Activated CD4-positive, alpha-beta T cell treated with anti-CD3 and anti-CD28 coated beads, Interleukin-2, amount 10 ng/mL, durations not matched to agents 7 days and 5 days (primary cell): ENCODE measurements at regions not wholly inside any gene's neighbourhood (a gene's known extent, or its start where the extent isn't known, plus 50 kb on each side); places are given as distances from the start of the nearest gene placed in this dataset.
"Not testable (repeated sequence)": the region's sequence is repeated elsewhere in the genome, so short reads cannot be mapped to it uniquely, and the experiment has no call there.

Experiments used
- CTCF ChIA-PET: fragments of 350-600 bp; sonication (Branson Sonifier 250); formaldehyde crosslinking; loops from one replicate; lab custom pipeline; 2021; ENCODE audit warnings: antibody characterized with exemption; lab: Charles Lee
- POLR2A ChIA-PET: fragments of 350-600 bp; sonication (Branson Sonifier 250); formaldehyde crosslinking; loops from one replicate; lab custom pipeline; 2021; ENCODE audit warnings: antibody characterized with exemption; lab: Charles Lee
- DNase-seq: peaks from one replicate; pipeline ENCODE4 v3.0.0-alpha.2; 2020
- H3K27ac Mint-ChIP-seq: one replicate; pipeline ENCODE4 v1.8.0; 2021; ENCODE audit warnings: mild to moderate bottlenecking, moderate library complexity, mixed read lengths
- H3K27me3 Mint-ChIP-seq: one replicate; pipeline ENCODE4 v1.8.0; 2021; ENCODE audit warnings: mixed read lengths
- H3K36me3 Mint-ChIP-seq: one replicate; pipeline ENCODE4 v1.8.0; 2021; ENCODE audit warnings: low read depth, mixed read lengths
- H3K4me1 Mint-ChIP-seq: one replicate; pipeline ENCODE4 v1.8.0; 2021; ENCODE audit warnings: mixed read lengths
- H3K4me3 Mint-ChIP-seq: one replicate; pipeline ENCODE4 v1.8.0; 2021; ENCODE audit warnings: mild to moderate bottlenecking, moderate library complexity, mixed read lengths
- H3K9me3 Mint-ChIP-seq: one replicate; pipeline ENCODE4 v1.8.0; 2021; ENCODE audit warnings: mixed read lengths

DNA sequence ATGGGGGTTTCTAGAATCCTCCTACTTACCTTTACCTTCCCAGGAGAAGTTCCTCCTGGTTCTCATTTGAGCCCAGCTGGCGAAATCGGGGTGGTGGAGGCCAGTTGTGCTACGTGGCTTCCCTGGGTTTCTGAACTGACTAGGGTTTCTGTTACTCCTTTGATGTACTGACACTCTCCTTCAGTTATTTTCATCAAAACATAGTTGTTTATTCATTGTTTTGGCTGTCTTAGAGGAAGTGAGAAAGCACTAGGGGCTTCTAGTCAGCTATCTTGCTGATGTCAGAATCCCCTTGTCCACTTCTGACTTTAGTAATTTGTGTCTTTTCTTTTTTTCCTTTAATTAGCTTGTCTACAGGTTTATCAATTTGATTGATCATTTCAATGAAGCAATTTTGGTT, 332.2 kb upstream of the TANK start:
- Mint-ChIP-seq H3K9me3 (peaks cover 29% of the 10 kb centered on the region), H3K4me3 (no peak overlapping the region), H3K36me3 (no peaks in the 10 kb centered on the region), H3K27ac (no peak overlapping the region), H3K27me3 (peaks cover 4% of the 10 kb centered on the region), H3K4me1 (no peaks in the 10 kb centered on the region)
- no peak for DNase-seq
- POLR2A ChIA-PET, result no interaction called here
- CTCF ChIA-PET, result interaction anchor here (1.0 kb wide), 1 partner anchor 556 kb away, joined by 3 read pairs; no protein-coding TSS in a partner anchor

DNA sequence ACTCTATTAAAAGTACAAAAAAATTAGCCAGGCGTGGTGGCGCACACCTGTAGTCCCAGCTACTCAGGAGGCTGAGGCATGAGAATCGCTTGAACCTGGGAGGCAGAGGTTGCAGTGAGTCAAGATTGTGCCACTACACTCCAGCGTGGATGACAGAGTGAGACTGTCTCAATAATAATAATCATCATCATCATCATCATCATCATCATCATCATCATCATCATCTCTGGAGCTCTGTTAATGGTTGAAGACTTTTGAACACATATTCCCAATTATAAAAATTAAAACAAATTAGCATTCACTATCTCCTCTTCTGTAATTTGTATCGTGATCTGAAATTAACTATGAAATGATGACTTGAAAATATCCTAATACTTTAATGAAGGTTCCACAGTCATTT, 327.8 kb upstream of the TANK start:
- H3K27ac Mint-ChIP-seq, H3K4me1 Mint-ChIP-seq, DNase-seq, H3K36me3 Mint-ChIP-seq, CTCF ChIA-PET, POLR2A ChIA-PET, H3K27me3 Mint-ChIP-seq, H3K4me3 Mint-ChIP-seq: not testable (repeated sequence)
- peaks cover 11% of the 10 kb centered on the region for H3K9me3 Mint-ChIP-seq

DNA sequence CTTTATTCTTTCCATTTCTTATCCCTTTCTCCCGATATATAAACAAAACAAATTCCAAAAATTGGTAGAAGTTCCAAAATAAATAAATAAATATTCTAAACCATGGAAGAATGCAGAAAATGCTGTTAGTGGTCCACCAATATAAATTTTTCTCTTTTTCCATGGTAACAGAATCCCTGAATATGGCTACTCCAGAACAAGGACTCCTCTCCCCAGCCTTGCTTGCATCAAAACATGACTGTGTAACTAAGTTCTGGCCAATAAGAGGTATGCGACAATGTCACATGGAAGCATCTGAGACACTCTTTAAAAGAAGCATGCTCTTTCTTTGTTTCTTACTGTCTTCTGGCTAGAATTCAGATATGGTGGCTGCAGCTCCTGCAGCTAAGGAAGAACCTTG, 325.1 kb upstream of the TANK start:
- Mint-ChIP-seq H3K4me1 (no peaks in the 10 kb centered on the region), H3K27me3 (no peaks in the 10 kb centered on the region)
- POLR2A ChIA-PET, result no interaction called here

DNA sequence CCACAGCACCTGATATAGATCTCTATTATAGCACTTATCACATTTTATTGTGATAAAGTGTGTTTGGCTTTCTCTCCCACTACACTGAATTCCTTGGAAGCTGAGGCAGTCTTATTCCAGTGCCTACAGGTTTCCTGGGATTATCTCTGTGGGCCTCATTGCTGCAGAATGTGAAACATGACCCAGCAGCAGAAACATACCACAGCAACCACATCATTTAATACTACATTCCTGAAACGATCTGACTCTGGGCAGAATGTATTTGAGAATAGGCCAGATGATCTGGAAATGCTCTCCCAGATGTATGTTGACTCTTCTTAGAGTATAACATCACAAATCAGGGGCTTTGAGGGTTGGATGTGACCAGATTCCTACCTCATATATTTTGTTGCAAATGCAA, 323.5 kb upstream of the TANK start:
- ChIA-PET CTCF (no interaction called here), POLR2A (no interaction called here)

More for the DNA sequence above, 325.1 kb upstream of the TANK start:
- CTCF ChIA-PET, result no interaction called here
- H3K27ac Mint-ChIP-seq, result no peak overlapping the region
- no peaks in the 10 kb centered on the region for H3K9me3 Mint-ChIP-seq
- H3K36me3 Mint-ChIP-seq, result no peaks in the 10 kb centered on the region
- no peak overlapping the region for H3K4me3 Mint-ChIP-seq
- no peak for DNase-seq

DNA sequence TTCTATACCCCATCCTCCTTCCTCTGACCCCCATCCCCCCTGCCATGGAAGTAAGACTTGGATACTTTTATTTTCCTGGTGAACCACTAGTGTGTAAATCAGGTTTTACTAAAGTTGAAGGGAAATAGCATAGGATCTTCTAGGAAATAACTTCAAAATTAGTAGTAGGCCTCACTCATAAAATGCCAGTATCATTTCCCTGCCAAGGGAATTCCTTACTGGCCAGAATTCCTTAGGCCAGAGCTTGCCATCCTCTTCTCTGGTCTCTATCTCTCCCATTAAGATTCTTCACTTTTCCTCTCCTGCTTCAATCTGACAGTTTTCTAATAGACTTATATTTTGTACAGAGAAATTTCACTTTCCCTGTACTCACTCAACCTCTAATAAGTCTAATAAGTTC, 322.8 kb upstream of the TANK start:
- CTCF ChIA-PET, result no interaction called here
- Mint-ChIP-seq H3K4me3 (no peak overlapping the region), H3K27ac (no peak overlapping the region), H3K36me3 (no peaks in the 10 kb centered on the region), H3K4me1 (no peaks in the 10 kb centered on the region), H3K27me3 (no peaks in the 10 kb centered on the region), H3K9me3 (no peaks in the 10 kb centered on the region)
- no peak for DNase-seq
- POLR2A ChIA-PET, result no interaction called here

More for the DNA sequence above, 323.5 kb upstream of the TANK start:
- no peak overlapping the region for H3K4me3 Mint-ChIP-seq
- no peak for DNase-seq
- no peaks in the 10 kb centered on the region for H3K4me1 Mint-ChIP-seq
- no peaks in the 10 kb centered on the region for H3K9me3 Mint-ChIP-seq
- no peaks in the 10 kb centered on the region for H3K36me3 Mint-ChIP-seq
- no peaks in the 10 kb centered on the region for H3K27me3 Mint-ChIP-seq
- H3K27ac Mint-ChIP-seq, result no peak overlapping the region

DNA sequence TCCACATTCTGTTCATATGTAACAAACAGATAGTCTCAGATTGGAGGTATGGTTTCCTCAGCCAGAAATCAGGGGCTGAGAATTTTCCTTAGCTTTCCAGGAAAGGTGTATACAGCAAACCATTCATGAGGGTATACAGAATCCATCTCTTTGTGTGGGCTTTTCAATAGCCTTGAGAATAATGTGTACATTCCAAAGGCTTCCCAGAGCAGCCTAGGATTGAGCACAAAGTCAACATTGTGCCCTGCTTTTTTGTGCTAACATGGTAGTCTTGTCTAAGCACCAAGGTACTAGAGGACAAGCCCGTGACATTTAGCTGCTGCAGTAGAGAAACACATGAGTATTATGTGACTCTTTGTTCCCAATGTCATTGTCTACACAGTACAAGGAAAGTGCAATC, 322.1 kb upstream of the TANK start:
- ChIA-PET CTCF (interaction anchor here (0.9 kb wide), 1 partner anchor 169 kb away, joined by 3 read pairs; no protein-coding TSS in a partner anchor), POLR2A (no interaction called here)
- Mint-ChIP-seq H3K4me3 (no peak overlapping the region), H3K4me1 (no peaks in the 10 kb centered on the region), H3K27me3 (no peaks in the 10 kb centered on the region), H3K36me3 (no peaks in the 10 kb centered on the region), H3K27ac (no peak overlapping the region), H3K9me3 (peaks cover under 1% of the 10 kb centered on the region)
- no peak for DNase-seq

DNA sequence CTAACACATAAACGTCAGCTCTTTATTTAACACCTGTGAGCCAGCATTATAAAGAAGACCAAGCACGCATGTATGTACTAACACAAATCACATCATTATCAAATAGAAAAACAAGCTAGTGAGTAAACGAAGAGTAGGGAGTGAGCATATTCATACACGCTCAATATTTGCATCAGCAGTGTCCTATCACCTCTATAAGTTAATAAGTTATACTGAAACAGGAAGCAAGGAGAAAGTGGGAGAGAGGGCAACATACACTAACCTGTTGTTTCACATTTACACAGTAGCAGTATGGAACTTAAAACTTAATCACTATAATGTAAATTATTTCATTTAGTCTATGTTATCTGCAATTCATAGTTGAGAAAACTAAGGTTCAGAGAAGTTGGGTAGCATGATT, 321.5 kb upstream of the TANK start:
- Mint-ChIP-seq H3K4me1 (no peaks in the 10 kb centered on the region), H3K9me3 (peaks cover 6% of the 10 kb centered on the region), H3K27ac (no peak overlapping the region), H3K27me3 (no peaks in the 10 kb centered on the region), H3K36me3 (no peaks in the 10 kb centered on the region), H3K4me3 (no peak overlapping the region)
- ChIA-PET CTCF (interaction anchor here (0.9 kb wide), 1 partner anchor 169 kb away, joined by 3 read pairs; no protein-coding TSS in a partner anchor), POLR2A (no interaction called here)
- no peak for DNase-seq

DNA sequence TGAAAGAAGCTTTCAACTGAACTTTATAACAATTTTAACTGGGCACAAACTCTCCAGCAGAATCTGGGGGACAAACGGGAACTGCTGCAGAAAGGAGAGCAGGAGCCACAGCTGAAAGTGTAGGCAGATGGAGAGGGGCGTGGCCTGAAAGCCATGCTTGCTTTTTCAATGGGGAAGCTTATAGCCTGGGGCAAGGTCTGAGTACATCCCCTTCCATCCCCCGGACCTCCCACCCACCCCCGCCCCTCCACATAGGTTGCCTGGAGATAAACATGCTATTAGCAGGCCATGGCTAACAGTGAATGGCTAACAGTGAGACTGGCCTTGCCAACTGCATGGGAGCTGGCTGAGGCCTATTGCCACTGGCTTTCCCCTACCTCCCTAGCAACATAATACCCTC, 317.9 kb upstream of the TANK start:
- Mint-ChIP-seq H3K4me3 (no peak overlapping the region), H3K9me3 (peaks cover 14% of the 10 kb centered on the region), H3K27ac (no peak overlapping the region), H3K27me3 (no peaks in the 10 kb centered on the region), H3K4me1 (no peaks in the 10 kb centered on the region), H3K36me3 (no peaks in the 10 kb centered on the region)
- POLR2A ChIA-PET, result no interaction called here
- no peak for DNase-seq
- CTCF ChIA-PET, result interaction anchor here (0.6 kb wide), 2 partner anchors 104 to 184 kb away, joined by 3 read pairs; no protein-coding TSS in a partner anchor

DNA sequence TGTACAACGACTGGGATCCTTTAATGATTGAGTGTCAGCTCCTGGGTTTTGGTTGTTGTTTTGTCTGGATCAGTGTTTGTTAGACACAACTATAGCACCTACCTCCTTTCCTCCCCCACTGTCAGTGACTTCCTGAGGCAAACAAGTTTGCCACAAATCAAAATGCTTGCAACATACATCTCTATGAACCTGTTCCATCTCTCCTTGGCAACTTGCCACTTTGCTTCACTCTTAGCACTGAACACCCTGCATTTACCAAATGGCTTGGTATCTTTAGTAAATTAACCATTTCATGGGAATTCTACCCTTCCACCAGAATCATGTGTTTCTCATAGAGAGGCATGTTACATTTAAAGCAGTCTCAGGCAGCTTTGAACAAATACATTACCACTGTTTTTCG, 301.1 kb upstream of the TANK start:
- H3K4me3 Mint-ChIP-seq, result no peak overlapping the region
- ChIA-PET CTCF (no interaction called here), POLR2A (no interaction called here)
- DNase-seq, result no peak
- no peak overlapping the region for H3K27ac Mint-ChIP-seq
- H3K36me3 Mint-ChIP-seq, result no peaks in the 10 kb centered on the region
- peaks cover 3% of the 10 kb centered on the region for H3K9me3 Mint-ChIP-seq
- no peaks in the 10 kb centered on the region for H3K4me1 Mint-ChIP-seq
- H3K27me3 Mint-ChIP-seq, result peaks cover 3% of the 10 kb centered on the region

DNA sequence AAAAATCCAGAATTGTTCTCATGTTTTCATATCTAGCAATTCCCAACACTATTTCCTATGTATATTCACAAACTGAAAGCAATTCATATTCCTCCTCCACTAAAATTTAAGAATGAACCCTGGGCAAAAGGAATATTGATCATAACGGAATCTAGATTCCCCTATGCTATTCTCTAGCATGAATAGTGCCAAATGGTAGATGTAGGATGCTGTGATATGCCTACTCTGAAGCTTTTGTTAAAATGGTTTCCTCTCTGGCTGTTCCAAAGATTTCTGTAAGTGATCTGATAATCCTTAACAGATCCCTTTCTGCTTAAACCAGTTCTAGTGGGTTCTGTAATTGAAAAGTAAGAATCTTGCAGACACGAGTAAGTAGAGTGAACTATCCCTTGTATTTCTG, 298.0 kb upstream of the TANK start:
- peaks cover 3% of the 10 kb centered on the region for H3K27me3 Mint-ChIP-seq
- DNase-seq, result no peak
- H3K27ac Mint-ChIP-seq, result no peak overlapping the region
- POLR2A ChIA-PET, result no interaction called here
- no peak overlapping the region for H3K4me3 Mint-ChIP-seq
- H3K9me3 Mint-ChIP-seq, result no peaks in the 10 kb centered on the region
- CTCF ChIA-PET, result no interaction called here
- H3K36me3 Mint-ChIP-seq, result no peaks in the 10 kb centered on the region
- H3K4me1 Mint-ChIP-seq, result no peaks in the 10 kb centered on the region

DNA sequence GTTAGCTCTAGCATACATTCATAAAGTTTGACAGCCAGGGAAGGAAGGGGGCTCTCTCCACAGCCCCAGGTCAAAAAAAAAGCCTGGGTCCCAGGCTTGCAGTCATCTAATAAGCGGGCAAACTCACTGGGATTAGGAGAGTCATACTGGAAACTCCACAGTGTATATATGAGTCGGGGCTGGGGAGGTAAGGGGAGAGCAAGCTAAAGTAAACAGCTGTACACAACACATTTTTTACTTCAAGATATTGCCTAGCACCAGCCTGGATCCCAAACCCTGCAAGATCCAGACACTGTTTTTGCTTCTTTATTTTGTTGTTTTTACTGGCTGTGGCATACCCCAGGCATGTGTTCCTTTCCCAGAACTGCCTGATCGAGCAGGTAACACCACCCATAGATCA, 291.3 kb upstream of the TANK start:
- DNase-seq, result no peak
- POLR2A ChIA-PET, result no interaction called here
- no peaks in the 10 kb centered on the region for H3K27me3 Mint-ChIP-seq
- H3K4me1 Mint-ChIP-seq, result no peaks in the 10 kb centered on the region
- CTCF ChIA-PET, result no interaction called here
- H3K9me3 Mint-ChIP-seq, result no peaks in the 10 kb centered on the region
- no peak overlapping the region for H3K27ac Mint-ChIP-seq
- no peaks in the 10 kb centered on the region for H3K36me3 Mint-ChIP-seq
- H3K4me3 Mint-ChIP-seq, result no peak overlapping the region

DNA sequence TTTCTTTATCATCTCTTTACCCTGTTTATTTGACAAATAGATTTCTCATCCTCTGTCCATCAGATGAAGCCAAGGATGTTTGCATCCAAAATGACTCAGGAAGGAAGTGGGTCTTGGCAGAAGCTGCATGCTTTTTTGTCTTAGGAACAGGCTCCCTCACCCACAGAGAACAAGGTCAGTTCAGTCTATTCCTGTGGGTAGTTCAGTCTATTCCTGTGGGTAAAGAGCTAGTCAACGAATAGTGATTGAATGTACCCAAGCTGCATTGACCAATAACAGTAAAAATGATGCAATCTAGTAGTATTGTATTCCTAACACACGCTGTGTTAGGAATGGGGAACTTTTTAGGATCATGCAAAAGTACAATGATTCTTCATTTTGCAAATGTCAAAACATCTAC, 290.8 kb upstream of the TANK start:
- ChIA-PET POLR2A (no interaction called here), CTCF (no interaction called here)
- H3K4me3 Mint-ChIP-seq, result no peak overlapping the region
- no peaks in the 10 kb centered on the region for H3K36me3 Mint-ChIP-seq
- no peaks in the 10 kb centered on the region for H3K27me3 Mint-ChIP-seq
- no peak for DNase-seq
- no peaks in the 10 kb centered on the region for H3K9me3 Mint-ChIP-seq
- H3K27ac Mint-ChIP-seq, result no peak overlapping the region
- H3K4me1 Mint-ChIP-seq, result no peaks in the 10 kb centered on the region

DNA sequence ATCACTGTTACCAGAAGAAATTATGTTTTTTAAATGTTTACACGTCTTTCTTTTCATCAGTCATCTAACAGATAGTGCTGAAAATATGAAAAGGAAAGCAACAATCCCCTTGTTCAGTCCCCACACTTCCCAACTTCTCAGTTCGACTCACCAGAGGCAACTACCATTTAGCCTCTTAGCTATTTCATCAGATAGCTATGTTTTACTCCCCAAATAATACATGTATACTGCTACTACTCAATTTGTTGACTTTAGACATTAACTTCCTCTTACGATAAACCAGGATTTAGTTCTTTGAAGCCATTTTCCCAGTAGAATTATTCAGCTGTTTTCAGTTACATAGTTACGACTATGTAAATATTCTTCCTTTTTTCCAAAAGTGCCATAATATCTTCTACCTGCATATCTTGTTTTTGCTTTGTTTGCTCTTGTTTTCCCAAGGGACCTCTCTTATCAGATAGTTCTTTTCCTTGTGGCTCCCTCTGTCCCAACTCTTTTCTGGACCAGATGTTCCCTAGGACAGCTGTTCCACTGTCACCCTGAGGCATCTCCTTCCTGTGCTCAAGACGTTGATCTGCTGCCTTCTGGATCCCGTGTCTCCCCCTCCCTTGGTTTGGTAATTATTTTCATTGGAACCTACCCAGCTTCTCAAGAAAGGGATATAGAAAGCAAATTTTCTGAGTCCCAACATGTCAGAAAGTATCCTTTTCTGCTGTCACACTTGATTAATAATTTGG, 289.3 kb upstream of the TANK start:
- ChIA-PET POLR2A (no interaction called here), CTCF (interaction anchor here (0.6 kb wide), 1 partner anchor 756 kb away, joined by 3 read pairs; no protein-coding TSS in a partner anchor)
- H3K9me3 Mint-ChIP-seq, result no peaks in the 10 kb centered on the region
- H3K4me3 Mint-ChIP-seq, result no peak overlapping the region
- H3K27ac Mint-ChIP-seq, result no peak overlapping the region
- no peaks in the 10 kb centered on the region for H3K36me3 Mint-ChIP-seq
- no peak for DNase-seq
- H3K4me1 Mint-ChIP-seq, result no peaks in the 10 kb centered on the region
- no peaks in the 10 kb centered on the region for H3K27me3 Mint-ChIP-seq

DNA sequence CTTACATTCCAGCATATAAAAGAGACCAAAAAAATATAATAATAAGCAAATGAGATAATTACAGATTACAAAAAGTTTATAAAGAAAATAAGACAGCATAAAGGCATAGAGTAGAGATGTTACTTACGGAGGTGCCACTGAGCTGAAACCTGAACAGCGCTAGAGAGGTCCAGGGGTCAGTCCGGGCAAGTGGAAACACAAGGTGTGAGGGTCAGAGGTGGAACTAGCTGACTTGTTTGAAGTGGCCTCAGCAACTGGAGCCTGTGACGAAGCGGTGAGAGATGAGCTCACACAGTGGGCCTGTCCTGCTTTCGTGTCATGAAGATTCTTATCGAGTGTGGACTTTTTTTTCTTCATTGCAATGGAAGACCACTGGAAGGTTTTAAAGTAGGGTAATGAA, 288.3 kb upstream of the TANK start:
- no peak overlapping the region for H3K4me3 Mint-ChIP-seq
- ChIA-PET CTCF (no interaction called here), POLR2A (no interaction called here)

More for the DNA sequence above, 288.3 kb upstream of the TANK start:
- H3K27me3 Mint-ChIP-seq, result no peaks in the 10 kb centered on the region
- H3K27ac Mint-ChIP-seq, result no peak overlapping the region
- H3K4me1 Mint-ChIP-seq, result no peaks in the 10 kb centered on the region
- no peaks in the 10 kb centered on the region for H3K36me3 Mint-ChIP-seq
- no peak for DNase-seq
- no peaks in the 10 kb centered on the region for H3K9me3 Mint-ChIP-seq
